ENCODE measurements at regions not wholly inside any gene's neighbourhood (a gene's known extent, or its start where the extent isn't known, plus 50 kb on each side); places are given as distances from the start of the nearest gene placed in this dataset.

DNA sequence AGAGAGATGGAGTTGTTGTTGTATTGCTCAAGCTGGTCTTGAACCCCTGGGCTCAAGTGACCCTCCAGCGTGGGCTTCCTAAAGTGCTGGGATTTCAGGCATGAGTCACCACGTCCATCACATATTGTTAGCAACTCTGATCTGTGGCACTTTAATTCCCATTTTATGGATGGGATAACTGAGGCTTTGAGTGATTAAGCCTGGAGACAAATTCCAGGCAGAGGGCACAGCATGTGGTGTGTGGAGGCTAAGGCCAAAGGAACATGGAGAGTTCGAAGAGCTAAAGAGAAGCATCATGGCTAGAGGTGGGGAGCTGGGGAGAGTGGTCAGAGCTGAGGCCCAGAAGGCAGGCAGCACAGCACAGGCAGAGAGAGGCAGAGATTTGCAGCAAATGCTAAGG is 458.4 kb downstream of the XPNPEP1 start:
- no peak overlapping the region for H2BK120ac ChIP-seq (ENCODE audit: low read depth, low read length, poor library complexity, severe bottlenecking)
- no peak overlapping the region for H4K8ac ChIP-seq (replicated peaks; ENCODE audit: insufficient read length, low read depth, low read length)
- no peak overlapping the region for H4K91ac ChIP-seq (ENCODE audit: insufficient read length, low read depth, low read length)
- H3T11ph ChIP-seq (ENCODE audit: low read length): no peak overlapping the region
- no peak overlapping the region for H4K5ac ChIP-seq (ENCODE audit: insufficient read length, low read depth, low read length)
- H4K20me1 ChIP-seq (ENCODE audit: control insufficient read depth, insufficient read depth, insufficient read length): no peaks in the 10 kb centered on the region
- no peak overlapping the region for H3K56ac ChIP-seq (ENCODE audit: insufficient read length, low read depth, low read length)
- Mint-ChIP-seq H3K27ac (no peak overlapping the region), H3K9me3 (no peaks in the 10 kb centered on the region), H3K4me1 (0 out of 4 replicates have a peak, but pooled peaks cover 0 to 5% of the 10 kb centered on the region in 2 experiments), H3K27me3 (ENCODE audit: low read depth) (peaks cover 16% of the 10 kb centered on the region), H3K36me3 (ENCODE audit: insufficient read depth in 1 of 3, low read depth in 3 of 3) (no peaks in the 10 kb centered on the region), H3K4me3 (no peak overlapping the region)
- no peak overlapping the region for H2BK12ac ChIP-seq (ENCODE audit: insufficient read length, low read depth, low read length)
- no peak overlapping the region for H3K9ac ChIP-seq (ENCODE audit: extremely low read depth, insufficient read length, low read length)
- H2AK5ac ChIP-seq (ENCODE audit: insufficient read length, low read length): no peak overlapping the region
- WGBS (ENCODE audit: extremely low coverage, insufficient read length, low lambda C conversion rate): no CpG with 5 or more reads among the region's 3 CpGs
- no peaks in the 10 kb centered on the region for H3K79me2 ChIP-seq (ENCODE audit: insufficient read depth, low read length)
- DNase-seq: no peak
- H3K18ac ChIP-seq (ENCODE audit: insufficient read length, low read depth, low read length): no peak overlapping the region
- H2BK15ac ChIP-seq (ENCODE audit: low read depth, low read length): no peak overlapping the region
- H3K27me3 ChIP-seq (ENCODE audit: insufficient read depth, low read length): no peaks in the 10 kb centered on the region
- H3K23ac ChIP-seq (ENCODE audit: insufficient read length, low read depth, low read length): no peak overlapping the region
- no peak overlapping the region for H3K4ac ChIP-seq (ENCODE audit: low read depth, low read length)
- TF ChIP-seq, protein P1, sequence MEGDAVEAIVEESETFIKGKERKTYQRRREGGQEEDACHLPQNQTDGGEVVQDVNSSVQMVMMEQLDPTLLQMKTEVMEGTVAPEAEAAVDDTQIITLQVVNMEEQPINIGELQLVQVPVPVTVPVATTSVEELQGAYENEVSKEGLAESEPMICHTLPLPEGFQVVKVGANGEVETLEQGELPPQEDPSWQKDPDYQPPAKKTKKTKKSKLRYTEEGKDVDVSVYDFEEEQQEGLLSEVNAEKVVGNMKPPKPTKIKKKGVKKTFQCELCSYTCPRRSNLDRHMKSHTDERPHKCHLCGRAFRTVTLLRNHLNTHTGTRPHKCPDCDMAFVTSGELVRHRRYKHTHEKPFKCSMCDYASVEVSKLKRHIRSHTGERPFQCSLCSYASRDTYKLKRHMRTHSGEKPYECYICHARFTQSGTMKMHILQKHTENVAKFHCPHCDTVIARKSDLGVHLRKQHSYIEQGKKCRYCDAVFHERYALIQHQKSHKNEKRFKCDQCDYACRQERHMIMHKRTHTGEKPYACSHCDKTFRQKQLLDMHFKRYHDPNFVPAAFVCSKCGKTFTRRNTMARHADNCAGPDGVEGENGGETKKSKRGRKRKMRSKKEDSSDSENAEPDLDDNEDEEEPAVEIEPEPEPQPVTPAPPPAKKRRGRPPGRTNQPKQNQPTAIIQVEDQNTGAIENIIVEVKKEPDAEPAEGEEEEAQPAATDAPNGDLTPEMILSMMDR (conservative IDR thresholded peaks at IDR 0.05): no peak
- no peaks in the 10 kb centered on the region for H3K9me3 ChIP-seq (ENCODE audit: control insufficient read depth, low read depth, low read length)
- no peaks in the 10 kb centered on the region for H3K23me2 ChIP-seq (ENCODE audit: insufficient read length, low read depth, low read length, poor library complexity, severe bottlenecking)
- H3K27ac ChIP-seq (ENCODE audit: insufficient read length, low read depth, low read length): no peak overlapping the region
- H2BK20ac ChIP-seq (ENCODE audit: low read depth, low read length, poor library complexity, severe bottlenecking): no peak overlapping the region
- no peak overlapping the region for H2AFZ ChIP-seq (ENCODE audit: low read length)
- H3K14ac ChIP-seq (ENCODE audit: insufficient read depth, low read length): no peak overlapping the region
- H3K4me2 ChIP-seq (ENCODE audit: insufficient read depth, insufficient read length, low read length): no peak overlapping the region
- H3K79me1 ChIP-seq (ENCODE audit: insufficient read depth, low read depth, low read length, poor library complexity, severe bottlenecking): no peaks in the 10 kb centered on the region
- H2BK5ac ChIP-seq (ENCODE audit: insufficient read length, low read length): no peak overlapping the region
- H3K4me1 ChIP-seq (ENCODE audit: insufficient read depth, low read length): no peaks in the 10 kb centered on the region

Measured in H9 (cell line).